ENCODE measurements at regions not wholly inside any gene's neighbourhood (a gene's known extent, or its start where the extent isn't known, plus 50 kb on each side); places are given as distances from the start of the nearest gene placed in this dataset.

DNA sequence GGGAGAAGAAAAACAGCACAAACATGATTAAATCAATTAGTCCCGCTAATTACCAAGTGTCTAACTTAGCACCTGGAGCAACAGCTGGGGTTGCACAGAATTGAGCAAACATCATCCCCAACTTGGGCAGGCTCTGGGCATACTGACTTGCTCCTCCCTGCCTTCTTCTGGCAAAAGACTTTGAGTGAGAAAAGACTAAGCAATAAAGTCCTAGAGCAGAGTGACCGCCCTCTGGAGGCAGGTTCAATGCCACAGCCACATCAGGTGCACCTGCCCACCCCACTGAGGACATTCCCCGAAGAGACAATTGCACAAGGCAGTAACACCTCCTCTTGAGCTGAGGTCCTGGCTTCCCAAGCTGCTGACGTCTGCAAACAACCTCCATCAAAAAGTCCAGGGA is 358.3 kb downstream of the SOX9 start:
- peak; percentile 43 to 66 for TF ChIP-seq CTCF (conservative IDR thresholded peaks at IDR 0.05; ENCODE audit: low read depth in 2 of 2)
- no peak for TF ChIP-seq POLR2AphosphoS5 (IDR thresholded peaks at IDR 0.05; ENCODE audit: low read depth)
- no peak for TF ChIP-seq EZH2phosphoT487 (IDR thresholded peaks at IDR 0.05; ENCODE audit: unreplicated experiment)
- no peak for TF ChIP-seq EZH2 (IDR thresholded peaks at IDR 0.05; ENCODE audit: low read depth, unreplicated experiment)
- TF ChIP-seq JUNB (IDR thresholded peaks at IDR 0.05; ENCODE audit: unreplicated experiment), result no peak
- TF ChIP-seq REST (IDR thresholded peaks at IDR 0.05; ENCODE audit: unreplicated experiment), result no peak

All from GM23338 (cell line).